HG03432 (cell line): ENCODE measurements at regions not wholly inside any gene's neighbourhood (a gene's known extent, or its start where the extent isn't known, plus 50 kb on each side); places are given as distances from the start of the nearest gene placed in this dataset.

ENCODE experiments used
- ATAC-seq: cut with Tn5 transposase; IDR thresholded peaks from one replicate; pipeline ENCODE4 v1.9.1; 2021; ENCODE audit warnings: mild to moderate bottlenecking, moderate library complexity; ENCODE audit not compliant: unreplicated experiment

GRCh38 chr11:36726420-36726819 is 128.4 kb upstream of the RAG2 start:
- ATAC-seq: no peak

- ATAC-seq: peak; percentile 85
Measured at GRCh38 chr11:36724742-36725385, 126.8 kb upstream of the RAG2 start.

DNA sequence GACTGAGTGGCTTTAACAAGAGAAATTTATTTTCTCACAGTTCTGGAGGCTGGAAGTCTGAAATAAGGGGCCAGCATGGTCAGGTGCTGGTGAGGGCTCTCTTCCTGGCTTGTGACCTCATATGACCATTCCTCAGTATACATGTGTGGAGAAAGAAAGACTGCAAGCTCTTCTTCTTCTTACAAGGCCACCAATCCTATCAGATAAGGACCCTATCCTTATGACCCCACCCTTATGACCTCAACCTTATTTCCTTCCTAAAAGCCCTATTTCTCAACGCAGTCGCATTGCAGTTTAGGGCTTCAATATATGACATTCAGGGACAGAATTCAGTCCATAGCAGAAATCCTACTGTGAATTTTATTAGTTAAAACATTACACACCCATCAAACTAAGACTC is 124.4 kb upstream of the RAG2 start:
- ATAC-seq: no peak

GRCh38 chr11:36719358-36720107 is 121.5 kb upstream of the RAG2 start:
- no peak for ATAC-seq

DNA sequence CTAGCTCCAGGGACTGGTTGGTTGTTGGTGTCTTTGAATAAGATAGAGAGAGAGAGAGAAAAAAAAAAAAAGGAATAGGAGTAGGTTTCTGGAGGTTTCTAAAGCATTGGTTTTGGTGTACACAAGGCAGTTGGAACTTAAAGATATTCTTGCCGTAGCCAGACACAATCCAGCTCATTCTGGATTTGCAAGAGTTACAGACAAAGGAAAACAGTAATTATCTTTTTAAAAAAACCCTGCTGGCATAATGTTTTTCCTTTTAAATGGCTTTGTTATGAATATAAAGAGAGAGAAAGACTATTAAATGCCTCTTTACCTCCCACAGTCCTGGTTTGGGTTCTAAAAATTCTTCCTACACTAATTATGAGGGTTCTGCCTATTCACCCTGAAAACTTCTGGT is 120.4 kb upstream of the RAG2 start:
- no peak for ATAC-seq

- no peak for ATAC-seq
Measured at GRCh38 chr11:36713715-36714114, 115.7 kb upstream of the RAG2 start.

GRCh38 chr11:36711104-36711825 is 113.2 kb upstream of the RAG2 start:
- ATAC-seq: no peak
